B cell (primary cell): ENCODE measurements at regions not wholly inside any gene's neighbourhood (a gene's known extent, or its start where the extent isn't known, plus 50 kb on each side); places are given as distances from the start of the nearest gene placed in this dataset.

Source experiments
- ATAC-seq: fragments of 200-7000 bp; cut with Tn5 transposase; one replicate; pipeline ENCODE4 v1.10.0; 2021; ENCODE audit warnings: low read depth, mild to moderate bottlenecking, moderate number of reproducible peaks, moderate library complexity
- CTCF ChIA-PET: fragments of 350-600 bp; sonication (Branson Sonifier 250); formaldehyde crosslinking; loops from one replicate; lab custom pipeline; 2021; ENCODE audit warnings: antibody characterized with exemption, inconsistent platforms; lab: Charles Lee
- POLR2A ChIA-PET: fragments of 350-600 bp; sonication (Branson Sonifier 250); formaldehyde crosslinking; loops from one replicate; lab custom pipeline; 2021; ENCODE audit warnings: antibody characterized with exemption; lab: Charles Lee
- DNase-seq: peaks from one replicate; pipeline ENCODE4 v3.0.0; 2013
- H2AFZ ChIP-seq: 2 replicates; pipeline ENCODE4 v1.6.1; 2012; ENCODE audit warnings: mild to moderate bottlenecking, low read depth, low read length; ENCODE audit not compliant: insufficient read depth, poor library complexity, severe bottlenecking
- H3K27ac ChIP-seq, 2 donors: 1 replicate in 1 of 2; 2 replicates in 1 of 2; pipeline ENCODE4 v1.5.1; 2012 to 2013; ENCODE audit warnings: low read length in 2 of 2, mild to moderate bottlenecking in 2 of 2, moderate library complexity in 1 of 2
- H3K27me3 ChIP-seq, 4 experiments: fragments of 200-600 bp in 1 of 4; sonication (generic) in 1 of 4; replicated peaks in 1 of 4; 1 replicate in 2 of 4; 2 replicates in 2 of 4; pipeline versions ENCODE4 v1.6.1 to v1.7.0; 2013 to 2016; ENCODE audit warnings: low read length in 3 of 4, mild to moderate bottlenecking in 2 of 4, mixed read lengths in 1 of 4, moderate library complexity in 1 of 4; ENCODE audit not compliant: insufficient read depth in 4 of 4, control insufficient read depth in 3 of 4; ENCODE audit errors: control extremely low read depth in 1 of 4
- H3K36me3 ChIP-seq, 2 experiments: replicated peaks in 1 of 2; 1 replicate in 1 of 2; 2 replicates in 1 of 2; pipeline versions ENCODE4 v1.6.1 to v1.7.1; 2013; ENCODE audit warnings: low read length in 1 of 2; ENCODE audit not compliant: insufficient read depth in 2 of 2, control insufficient read depth in 1 of 2; ENCODE audit errors: control extremely low read depth in 1 of 2, extremely low read depth in 1 of 2
- H3K4me1 ChIP-seq, 2 donors: fragments of 200-600 bp in 1 of 2; sonication (generic) in 1 of 2; 1 replicate in 1 of 2; 2 replicates in 1 of 2; pipeline versions ENCODE4 v1.5.1 to v1.6.1; 2013 to 2017; ENCODE audit warnings: low read length in 2 of 2; ENCODE audit not compliant: control insufficient read depth in 2 of 2, insufficient read depth in 2 of 2
- H3K4me2 ChIP-seq: replicated peaks from 2 replicates; pipeline ENCODE3; 2012; ENCODE audit warnings: mild to moderate bottlenecking, low read depth, low read length; ENCODE audit not compliant: poor library complexity, severe bottlenecking
- H3K4me3 ChIP-seq, 5 experiments: fragments of 200-600 bp in 1 of 5; sonication (generic) in 1 of 5; 1 replicate in 3 of 5; 2 replicates in 2 of 5; pipeline versions ENCODE4 v1.5.1 to v1.7.0; 2011 to 2016; ENCODE audit warnings: low read length in 4 of 5, mild to moderate bottlenecking in 4 of 5, low read depth in 2 of 5, control low read depth in 1 of 5, moderate library complexity in 1 of 5; ENCODE audit not compliant: insufficient read depth in 1 of 5; ENCODE audit errors: control extremely low read depth in 1 of 5, extremely low read depth in 1 of 5
- H3K79me2 ChIP-seq: fragments of 200-600 bp; sonication (generic); one replicate; pipeline ENCODE4 v1.6.0; 2016; ENCODE audit warnings: low read length; ENCODE audit not compliant: control insufficient read depth, insufficient read depth
- H3K9ac ChIP-seq: fragments of 200-600 bp; sonication (generic); 2 replicates; pipeline ENCODE4 v1.6.1; 2017; ENCODE audit warnings: mild to moderate bottlenecking, low read length, moderate library complexity
- H3K9me3 ChIP-seq, 3 donors: one replicate each; pipeline versions ENCODE4 v1.6.1 to v1.7.1; 2013; ENCODE audit warnings: low read length in 2 of 3; ENCODE audit not compliant: control insufficient read depth in 2 of 3, insufficient read depth in 1 of 3; ENCODE audit errors: control extremely low read depth in 1 of 3
- H4K20me1 ChIP-seq: 2 replicates; pipeline ENCODE4 v1.6.0; 2012; ENCODE audit warnings: mild to moderate bottlenecking, low read length; ENCODE audit not compliant: insufficient read depth, control insufficient read depth, poor library complexity, severe bottlenecking
- H3K27ac Mint-ChIP-seq: one replicate; pipeline ENCODE4 v1.8.0; 2021; ENCODE audit warnings: mixed read lengths
- H3K27me3 Mint-ChIP-seq: one replicate; pipeline ENCODE4 v1.8.0; 2021; ENCODE audit warnings: mixed read lengths
- H3K4me1 Mint-ChIP-seq: one replicate; pipeline ENCODE4 v1.8.0; 2021; ENCODE audit warnings: mixed read lengths
- H3K4me3 Mint-ChIP-seq: one replicate; pipeline ENCODE4 v1.8.0; 2021; ENCODE audit warnings: mixed read lengths
- H3K9me3 Mint-ChIP-seq: one replicate; pipeline ENCODE4 v1.8.0; 2022; ENCODE audit warnings: mixed read lengths; ENCODE audit not compliant: insufficient read depth
- CTCF ChIP-seq: fragments of 200-600 bp; IDR thresholded peaks from one replicate; pipeline ENCODE4 v1.8.0; 2022; ENCODE audit warnings: antibody characterized with exemption, mild to moderate bottlenecking
- EZH2 ChIP-seq: IDR thresholded peaks from 2 replicates; pipeline ENCODE4 v1.6.1; 2012; ENCODE audit warnings: borderline replicate concordance, low read depth, mild to moderate bottlenecking, moderate library complexity, low read length; ENCODE audit not compliant: insufficient read depth, poor library complexity, severe bottlenecking
- WGBS: methylation state at CpG from one replicate; pipeline ENCODE4 v1.1.5; 2013; ENCODE audit warnings: missing lambda C conversion rate; ENCODE audit not compliant: insufficient coverage; 5-methylcytosine and 5-hydroxymethylcytosine counted together
- intact Hi-C: fragments of 100-400 bp; cut with micrococcal nuclease; formaldehyde crosslinking; loops from one replicate; pipeline ENCODE4 v1.10.0; 2022

- Histone ChIP-seq H3K27me3 (no peaks in the 10 kb centered on the region), H3K4me3 (peak overlapping the region in 1 of 5 experiments; percentile 2), H2AFZ (peak overlapping the region; percentile 62), H3K27ac (peak overlapping the region; percentile 25 to 76), H3K9ac (peak overlapping the region; percentile 7), H3K4me2 (peak overlapping the region; percentile 40), H3K79me2 (no peaks in the 10 kb centered on the region), H3K4me1 (peaks cover 31 to 39% of the 10 kb centered on the region in 2 donors), H3K9me3 (peaks cover 0 to 13% (median 4%) of the 10 kb centered on the region in 3 donors), H4K20me1 (no peaks in the 10 kb centered on the region), H3K36me3 (no peaks in the 10 kb centered on the region)
- peak overlapping the region; percentile 16 for H3K4me3 Mint-ChIP-seq
- intact Hi-C loops: no loop called here
- WGBS: no CpG with 5 or more reads among the region's 2 CpGs
- H3K27ac Mint-ChIP-seq: peak overlapping the region; percentile 62
- H3K27me3 Mint-ChIP-seq: no peaks in the 10 kb centered on the region
- ATAC-seq (peak; percentile 43), DNase-seq (peak; percentile 60)
- POLR2A ChIA-PET: no interaction called here
- CTCF ChIA-PET: no interaction called here
- H3K4me1 Mint-ChIP-seq: peaks cover 45% of the 10 kb centered on the region
- no peaks in the 10 kb centered on the region for H3K9me3 Mint-ChIP-seq
- TF ChIP-seq CTCF (no peak), EZH2 (no peak)
Measured at GRCh38 chr10:31702005-31702404, 226.6 kb downstream of the ARHGAP12 start.

- Histone ChIP-seq H3K4me1 (peaks cover 26 to 35% of the 10 kb centered on the region in 2 donors), H3K4me3 (peak overlapping the region in 1 of 5 experiments; percentile 2), H3K4me2 (peak overlapping the region; percentile 40), H3K9me3 (peaks cover 0 to 13% (median 4%) of the 10 kb centered on the region in 3 donors), H3K36me3 (no peaks in the 10 kb centered on the region), H3K79me2 (no peaks in the 10 kb centered on the region), H3K9ac (peak overlapping the region; percentile 7), H3K27me3 (no peaks in the 10 kb centered on the region), H2AFZ (peak overlapping the region; percentile 62), H4K20me1 (no peaks in the 10 kb centered on the region), H3K27ac (peak overlapping the region; percentile 25 to 76)
- Mint-ChIP-seq H3K4me1 (peaks cover 41% of the 10 kb centered on the region), H3K4me3 (peak overlapping the region; percentile 16), H3K27me3 (no peaks in the 10 kb centered on the region), H3K9me3 (no peaks in the 10 kb centered on the region), H3K27ac (peak overlapping the region; percentile 43)
- ATAC-seq (no peak), DNase-seq (no peak)
- POLR2A ChIA-PET: no interaction called here
- WGBS: 44% methylated on average over 3 of the region's 5 CpGs
- no peak for TF ChIP-seq CTCF
- TF ChIP-seq EZH2: no peak
- CTCF ChIA-PET: no interaction called here
- intact Hi-C loops: no loop called here
Measured at GRCh38 chr10:31701546-31701945, 227.1 kb downstream of the ARHGAP12 start.
